Stimulated activated memory B cell treated with anti-CD40 and anti-IgM and Interleukin-4, amounts not matched to agents 10 μg/mL and 1 μg/mL and 100 μg/mL, for 72 hours (primary cell): ENCODE measurements at regions not wholly inside any gene's neighbourhood (a gene's known extent, or its start where the extent isn't known, plus 50 kb on each side); places are given as distances from the start of the nearest gene placed in this dataset.
"Not testable (repeated sequence)": the region's sequence is repeated elsewhere in the genome, so short reads cannot be mapped to it uniquely, and the experiment has no call there.

Experiments
- ATAC-seq: fragments of 150-1000 bp; cut with Tn5 transposase; 2 replicates; pipeline ENCODE4 v1.10.0; 2021
- H3K27ac Mint-ChIP-seq: one replicate; pipeline ENCODE4 v1.8.0; 2022; ENCODE audit warnings: mild to moderate bottlenecking, mixed read lengths
- H3K27me3 Mint-ChIP-seq: one replicate; pipeline ENCODE4 v1.8.0; 2022; ENCODE audit warnings: mixed read lengths
- H3K36me3 Mint-ChIP-seq: one replicate; pipeline ENCODE4 v1.8.0; 2022; ENCODE audit warnings: mixed read lengths
- H3K4me1 Mint-ChIP-seq: one replicate; pipeline ENCODE4 v1.8.0; 2022; ENCODE audit warnings: mixed read lengths
- H3K4me3 Mint-ChIP-seq: one replicate; pipeline ENCODE4 v1.8.0; 2022; ENCODE audit warnings: mild to moderate bottlenecking, moderate library complexity, mixed read lengths
- H3K9me3 Mint-ChIP-seq: one replicate; pipeline ENCODE4 v1.8.0; 2022; ENCODE audit warnings: mixed read lengths

- ATAC-seq: no peak
Measured at GRCh38 chr12:46538976-46539375, 166.4 kb upstream of the SLC38A2 start.

GRCh38 chr12:46537387-46537955 is 164.9 kb upstream of the SLC38A2 start:
- H3K27ac Mint-ChIP-seq: no peak overlapping the region
- H3K27me3 Mint-ChIP-seq: no peaks in the 10 kb centered on the region

More at GRCh38 chr12:46538976-46539375, 166.4 kb upstream of the SLC38A2 start:
- Mint-ChIP-seq H3K36me3 (peaks cover 7% of the 10 kb centered on the region), H3K4me3 (no peak overlapping the region), H3K9me3 (peaks cover 3% of the 10 kb centered on the region), H3K4me1 (peaks cover 38% of the 10 kb centered on the region), H3K27me3 (no peaks in the 10 kb centered on the region), H3K27ac (no peak overlapping the region)

DNA sequence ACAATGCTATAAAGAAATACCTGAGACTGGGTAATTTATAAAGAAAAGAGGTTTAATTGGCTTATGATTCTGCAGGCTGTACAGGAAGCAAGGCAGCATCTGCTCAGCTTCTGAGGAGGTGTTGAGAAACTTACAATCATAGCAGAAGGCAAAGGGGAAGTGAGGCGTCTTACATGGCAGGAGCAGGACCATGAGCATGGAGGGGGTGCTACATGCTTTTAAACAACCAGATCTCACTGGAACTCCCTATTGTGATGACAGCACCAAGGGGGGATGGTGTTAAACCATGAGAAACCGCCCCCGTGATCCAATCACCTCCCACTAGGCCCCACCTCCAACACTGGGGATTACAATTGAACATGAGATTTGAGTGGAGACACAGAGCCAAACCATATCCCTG is 163.7 kb upstream of the SLC38A2 start:
- H3K36me3 Mint-ChIP-seq, H3K9me3 Mint-ChIP-seq, H3K27me3 Mint-ChIP-seq, H3K4me3 Mint-ChIP-seq: not testable (repeated sequence)
- H3K27ac Mint-ChIP-seq: peak overlapping the region; percentile 72
- peak; percentile 88 for ATAC-seq
- H3K4me1 Mint-ChIP-seq: peaks cover 19% of the 10 kb centered on the region

More at GRCh38 chr12:46537387-46537955, 164.9 kb upstream of the SLC38A2 start:
- Mint-ChIP-seq H3K36me3 (peaks cover 7% of the 10 kb centered on the region), H3K9me3 (peaks cover 3% of the 10 kb centered on the region), H3K4me1 (peaks cover 29% of the 10 kb centered on the region), H3K4me3 (no peak overlapping the region)
- ATAC-seq: no peak

GRCh38 chr12:46535907-46536306 is 163.3 kb upstream of the SLC38A2 start:
- Mint-ChIP-seq H3K27ac (peak overlapping the region; percentile 72), H3K9me3 (peaks cover 3% of the 10 kb centered on the region), H3K27me3 (no peaks in the 10 kb centered on the region)

GRCh38 chr12:46535376-46535775 is 162.8 kb upstream of the SLC38A2 start:
- Mint-ChIP-seq H3K36me3 (peaks cover 8% of the 10 kb centered on the region), H3K4me1 (peaks cover 19% of the 10 kb centered on the region), H3K4me3 (no peak overlapping the region), H3K27ac (peak overlapping the region; percentile 72), H3K27me3 (no peaks in the 10 kb centered on the region), H3K9me3 (peaks cover 3% of the 10 kb centered on the region)
- no peak for ATAC-seq

More at GRCh38 chr12:46535907-46536306, 163.3 kb upstream of the SLC38A2 start:
- H3K4me3 Mint-ChIP-seq: no peak overlapping the region
- H3K36me3 Mint-ChIP-seq: peaks cover 7% of the 10 kb centered on the region
- no peak for ATAC-seq
- H3K4me1 Mint-ChIP-seq: peaks cover 19% of the 10 kb centered on the region

GRCh38 chr12:46534327-46534840 is 161.8 kb upstream of the SLC38A2 start:
- Mint-ChIP-seq H3K36me3 (peaks cover 7% of the 10 kb centered on the region), H3K27ac (no peak overlapping the region), H3K4me3 (no peak overlapping the region), H3K9me3 (peaks cover 3% of the 10 kb centered on the region), H3K4me1 (peaks cover 15% of the 10 kb centered on the region), H3K27me3 (no peaks in the 10 kb centered on the region)
- no peak for ATAC-seq

GRCh38 chr12:46533723-46534122 is 161.2 kb upstream of the SLC38A2 start:
- no peak for ATAC-seq
- Mint-ChIP-seq H3K4me3 (no peak overlapping the region), H3K36me3 (peaks cover 9% of the 10 kb centered on the region), H3K27ac (no peak overlapping the region), H3K27me3 (no peaks in the 10 kb centered on the region), H3K4me1 (peaks cover 13% of the 10 kb centered on the region), H3K9me3 (peaks cover 3% of the 10 kb centered on the region)

DNA sequence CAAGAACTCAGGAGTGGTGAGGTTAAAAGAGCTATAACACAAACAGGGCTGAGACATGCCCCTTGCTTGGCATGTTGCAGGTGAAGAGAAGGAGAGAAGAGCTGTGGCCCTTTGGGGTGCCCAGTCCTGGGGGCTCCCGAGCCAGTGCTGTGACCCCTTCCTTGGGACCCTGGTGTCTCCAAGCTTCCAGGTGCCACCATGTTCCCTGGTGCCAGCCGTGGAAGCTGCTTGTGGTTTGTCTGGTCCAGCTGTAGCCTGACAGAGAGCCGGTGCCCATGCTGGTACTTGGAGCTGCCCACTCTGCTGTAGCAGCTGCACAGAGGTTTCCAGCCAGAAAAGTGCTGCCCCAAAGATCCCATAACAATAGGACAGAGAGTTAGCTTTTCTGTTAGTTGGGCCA is 159.2 kb upstream of the SLC38A2 start:
- no peak overlapping the region for H3K4me3 Mint-ChIP-seq
- H3K36me3 Mint-ChIP-seq: peaks cover 27% of the 10 kb centered on the region
- peaks cover 6% of the 10 kb centered on the region for H3K9me3 Mint-ChIP-seq
- no peak overlapping the region for H3K27ac Mint-ChIP-seq
- no peak for ATAC-seq
- peaks cover 13% of the 10 kb centered on the region for H3K4me1 Mint-ChIP-seq
- H3K27me3 Mint-ChIP-seq: no peaks in the 10 kb centered on the region

DNA sequence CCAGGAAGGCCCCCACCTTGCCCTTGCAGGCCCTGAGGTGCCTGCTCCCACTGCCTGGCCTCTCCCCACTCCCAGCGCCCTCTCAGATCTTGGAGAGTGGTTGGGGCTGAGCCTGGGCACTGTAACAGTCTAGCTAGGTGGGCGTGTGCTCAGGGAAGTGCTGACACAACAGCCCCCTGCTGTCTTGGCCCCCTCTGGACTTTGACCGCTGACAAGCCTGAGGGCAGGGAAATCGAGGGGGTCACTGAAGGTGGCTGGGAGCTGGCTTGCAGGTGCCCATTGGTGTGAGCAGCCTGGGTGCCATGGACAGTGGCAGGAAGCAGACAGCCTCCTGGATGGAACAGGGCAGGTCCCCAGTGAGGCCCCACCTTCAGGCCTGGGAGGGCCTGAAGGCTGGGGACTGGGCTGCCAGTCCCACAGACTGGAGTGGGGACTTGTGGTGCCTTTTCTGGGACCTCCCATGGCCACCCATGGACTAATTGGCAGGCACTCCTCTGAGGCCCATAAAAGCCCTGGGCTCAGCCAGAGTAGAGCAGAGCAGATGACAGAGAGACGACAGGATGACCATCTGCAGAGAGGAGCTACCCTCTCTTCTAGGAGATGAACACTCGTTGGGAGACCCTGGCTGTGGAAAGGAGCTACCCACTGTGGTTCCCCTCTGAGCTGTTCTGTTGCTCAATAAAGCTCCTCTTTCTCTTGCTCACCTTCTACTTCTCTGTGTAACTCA is 158.6 kb upstream of the SLC38A2 start:
- H3K9me3 Mint-ChIP-seq: peaks cover 6% of the 10 kb centered on the region
- H3K4me1 Mint-ChIP-seq: peaks cover 7% of the 10 kb centered on the region
- ATAC-seq: no peak
- peaks cover 28% of the 10 kb centered on the region for H3K36me3 Mint-ChIP-seq
- H3K4me3 Mint-ChIP-seq: no peak overlapping the region
- no peak overlapping the region for H3K27ac Mint-ChIP-seq
- no peaks in the 10 kb centered on the region for H3K27me3 Mint-ChIP-seq

DNA sequence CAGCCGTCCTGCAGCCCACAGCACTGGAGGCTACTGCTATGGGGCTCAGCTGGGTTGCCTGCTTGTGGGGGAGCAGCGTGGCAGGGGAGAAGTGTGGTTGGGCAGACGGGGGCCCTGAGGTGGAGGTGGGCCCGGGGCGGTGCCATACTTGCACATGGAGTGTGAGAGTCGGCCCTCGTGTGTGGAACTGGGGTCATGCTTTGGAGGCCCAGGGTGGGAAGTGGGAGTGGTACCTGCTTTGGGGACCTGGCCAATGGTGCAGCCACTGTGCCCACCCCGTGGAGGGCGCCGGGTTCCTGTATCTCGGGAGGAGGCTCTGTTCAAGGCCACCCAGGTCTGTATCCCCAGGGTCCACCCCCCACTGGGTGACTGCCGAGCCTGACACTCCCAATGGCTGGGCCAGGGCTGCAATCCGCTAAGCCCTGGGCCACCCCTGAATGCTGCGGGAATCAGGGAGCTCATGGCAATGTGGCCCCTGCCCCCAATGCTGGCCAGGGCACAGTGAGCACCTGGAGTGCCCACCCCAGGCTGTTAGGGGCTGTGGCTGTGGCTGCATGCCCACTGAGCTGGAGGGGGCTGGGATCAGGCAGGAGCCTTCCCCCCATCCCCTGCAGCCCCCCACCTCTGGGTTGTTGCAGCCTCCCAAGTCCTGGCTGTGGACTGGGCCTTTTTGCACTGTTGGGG is 157.9 kb upstream of the SLC38A2 start:
- ATAC-seq: no peak
- peaks cover 33% of the 10 kb centered on the region for H3K36me3 Mint-ChIP-seq
- no peak overlapping the region for H3K27ac Mint-ChIP-seq
- H3K4me1 Mint-ChIP-seq: no peaks in the 10 kb centered on the region
- H3K9me3 Mint-ChIP-seq: peaks cover 6% of the 10 kb centered on the region
- H3K27me3 Mint-ChIP-seq: no peaks in the 10 kb centered on the region
- H3K4me3 Mint-ChIP-seq: no peak overlapping the region

DNA sequence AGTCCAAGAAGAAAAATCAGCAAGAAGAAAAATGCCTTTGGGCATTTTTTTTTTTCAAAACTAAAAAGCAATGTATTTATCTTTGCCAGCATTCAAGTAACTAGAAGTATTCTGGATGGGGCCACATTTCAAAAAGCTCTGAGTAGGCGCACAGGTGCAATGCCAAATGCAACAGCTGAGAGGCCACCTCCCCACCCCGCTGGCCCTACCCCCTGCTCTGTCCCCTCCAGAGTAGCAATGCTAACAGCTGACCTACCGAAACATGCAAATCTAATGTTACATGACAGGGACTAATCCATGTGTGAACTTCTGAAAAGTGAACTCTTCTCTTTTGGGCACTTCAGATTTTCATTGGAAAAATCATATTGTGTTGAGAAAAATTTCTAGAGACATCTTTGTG is 153.7 kb upstream of the SLC38A2 start:
- Mint-ChIP-seq H3K27ac (no peak overlapping the region), H3K4me1 (no peaks in the 10 kb centered on the region), H3K9me3 (peaks cover 6% of the 10 kb centered on the region), H3K27me3 (no peaks in the 10 kb centered on the region), H3K4me3 (no peak overlapping the region), H3K36me3 (peaks cover 48% of the 10 kb centered on the region)
- ATAC-seq: no peak

GRCh38 chr12:46524778-46525177 is 152.2 kb upstream of the SLC38A2 start:
- peaks cover 3% of the 10 kb centered on the region for H3K9me3 Mint-ChIP-seq
- no peak overlapping the region for H3K27ac Mint-ChIP-seq
- no peak overlapping the region for H3K4me3 Mint-ChIP-seq
- ATAC-seq: no peak
- peaks cover 43% of the 10 kb centered on the region for H3K36me3 Mint-ChIP-seq
- H3K4me1 Mint-ChIP-seq: no peaks in the 10 kb centered on the region
- H3K27me3 Mint-ChIP-seq: no peaks in the 10 kb centered on the region

GRCh38 chr12:46523863-46524770 is 151.5 kb upstream of the SLC38A2 start:
- Mint-ChIP-seq H3K36me3 (peaks cover 48% of the 10 kb centered on the region), H3K27ac (no peak overlapping the region), H3K4me1 (peaks cover 4% of the 10 kb centered on the region), H3K9me3 (peaks cover 3% of the 10 kb centered on the region), H3K27me3 (no peaks in the 10 kb centered on the region), H3K4me3 (no peak overlapping the region)
- no peak for ATAC-seq

DNA sequence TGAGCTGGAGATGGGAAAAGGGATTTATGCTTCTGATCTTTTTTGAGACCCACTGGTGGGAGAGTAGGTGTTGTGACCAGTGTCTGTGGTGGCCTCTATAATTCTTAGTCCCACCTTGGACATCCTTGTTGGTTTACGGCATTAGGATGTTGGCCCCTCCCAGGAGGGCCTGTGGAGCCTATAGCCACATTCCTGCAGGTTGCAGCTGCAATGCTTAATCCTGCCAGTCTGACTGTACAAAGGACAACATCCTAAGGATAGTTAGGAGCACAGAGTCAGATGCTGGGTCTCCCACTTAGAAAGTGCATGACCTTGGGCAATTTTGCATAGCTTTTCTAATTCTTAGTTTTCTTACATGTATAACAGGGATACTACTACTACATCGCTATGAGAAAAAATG is 150.9 kb upstream of the SLC38A2 start:
- H3K4me1 Mint-ChIP-seq: peaks cover 7% of the 10 kb centered on the region
- no peaks in the 10 kb centered on the region for H3K27me3 Mint-ChIP-seq
- H3K36me3 Mint-ChIP-seq: peaks cover 44% of the 10 kb centered on the region
- no peak for ATAC-seq
- H3K4me3 Mint-ChIP-seq: no peak overlapping the region
- peaks cover 3% of the 10 kb centered on the region for H3K9me3 Mint-ChIP-seq
- H3K27ac Mint-ChIP-seq: no peak overlapping the region

GRCh38 chr12:46522071-46522470 is 149.5 kb upstream of the SLC38A2 start:
- Mint-ChIP-seq H3K4me3 (no peak overlapping the region), H3K4me1 (peaks cover 16% of the 10 kb centered on the region), H3K36me3 (peaks cover 31% of the 10 kb centered on the region), H3K9me3 (no peaks in the 10 kb centered on the region), H3K27ac (no peak overlapping the region), H3K27me3 (no peaks in the 10 kb centered on the region)
- no peak for ATAC-seq
